ENCODE measurements at regions not wholly inside any gene's neighbourhood (a gene's known extent, or its start where the extent isn't known, plus 50 kb on each side); places are given as distances from the start of the nearest gene placed in this dataset.
"Not testable (repeated sequence)": the region's sequence is repeated elsewhere in the genome, so short reads cannot be mapped to it uniquely, and the experiment has no call there.

- DNase-seq = not testable (repeated sequence)
Measured at GRCh38 chrX:1053600-1053999, 158.8 kb downstream of the CRLF2 start.

DNA sequence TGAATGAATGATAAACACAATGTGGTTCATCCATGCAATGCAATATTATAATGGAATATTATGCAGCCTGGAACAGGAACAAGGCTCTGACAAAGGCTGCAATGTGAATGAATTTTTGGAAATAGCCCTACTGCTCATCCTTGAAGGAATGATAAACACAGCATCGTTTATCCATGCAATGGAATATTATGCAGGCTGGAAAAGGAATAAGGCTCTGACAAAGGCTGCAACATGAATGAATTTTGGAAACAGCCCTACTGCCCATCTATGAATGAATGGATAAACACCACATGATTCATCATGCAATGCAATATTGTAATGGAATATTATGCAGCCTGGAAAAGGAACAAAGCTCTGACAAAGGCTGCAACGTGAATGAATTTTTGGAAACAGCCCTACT lies 159.4 kb downstream of the CRLF2 start:
- no peak for DNase-seq

DNA sequence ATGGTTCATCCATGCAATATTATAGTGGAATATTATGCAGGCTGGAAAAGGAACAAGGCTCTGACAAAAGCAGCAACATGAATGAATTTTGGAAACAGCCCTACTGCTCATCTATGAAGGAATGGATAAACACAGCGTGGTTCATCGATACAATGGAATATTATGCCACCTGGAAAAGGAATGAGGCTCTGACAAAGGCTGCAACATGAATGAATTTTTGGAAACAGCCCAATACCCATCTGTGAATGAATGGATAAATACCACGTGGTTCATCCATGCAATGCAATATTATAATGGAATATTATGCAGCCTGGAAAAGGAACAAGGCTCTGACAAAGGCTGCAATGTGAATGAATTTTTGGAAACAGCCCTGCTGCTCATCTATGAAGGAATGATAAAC lies 160.4 kb downstream of the CRLF2 start:
- no peak for DNase-seq

- DNase-seq = no peak
Measured at GRCh38 chrX:1051421-1051820, 161.0 kb downstream of the CRLF2 start.

- DNase-seq = no peak
Measured at GRCh38 chrX:1045680-1046314, 166.7 kb downstream of the CRLF2 start.

GRCh38 chrX:1041091-1041490 lies 171.4 kb downstream of the CRLF2 start:
- DNase-seq = no peak

GRCh38 chrX:1035931-1036330 lies 176.5 kb downstream of the CRLF2 start:
- not testable (repeated sequence) for DNase-seq

- DNase-seq = no peak
Measured at GRCh38 chrX:1035206-1035605, 177.2 kb downstream of the CRLF2 start.

- no peak for DNase-seq
Measured at GRCh38 chrX:1034717-1035116, 177.7 kb downstream of the CRLF2 start.

- DNase-seq = no peak
Measured at GRCh38 chrX:1031521-1032430, 180.7 kb downstream of the CRLF2 start.

DNA sequence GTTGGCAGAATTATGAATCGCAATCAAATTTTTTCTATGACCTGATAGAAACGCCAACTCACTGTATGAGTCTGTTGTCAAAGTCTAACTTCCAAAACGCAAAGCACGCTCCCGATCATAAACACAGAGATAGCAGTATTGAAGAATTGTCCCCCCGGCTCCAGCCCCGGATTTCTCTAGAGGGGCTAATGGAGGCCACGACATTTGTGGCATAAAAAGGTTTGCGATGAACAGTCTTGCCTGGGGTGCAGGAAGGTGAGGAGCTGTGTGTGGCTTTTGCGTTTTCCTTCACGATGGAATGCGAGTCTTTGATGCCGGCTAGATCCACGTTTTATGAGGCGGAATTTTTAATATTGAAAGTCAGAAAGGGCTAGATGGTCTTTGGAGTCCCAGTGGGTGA lies 183.0 kb downstream of the CRLF2 start:
- DNase-seq = no peak

GRCh38 chrX:1027680-1028079 lies 184.8 kb downstream of the CRLF2 start:
- DNase-seq = no peak

DNA sequence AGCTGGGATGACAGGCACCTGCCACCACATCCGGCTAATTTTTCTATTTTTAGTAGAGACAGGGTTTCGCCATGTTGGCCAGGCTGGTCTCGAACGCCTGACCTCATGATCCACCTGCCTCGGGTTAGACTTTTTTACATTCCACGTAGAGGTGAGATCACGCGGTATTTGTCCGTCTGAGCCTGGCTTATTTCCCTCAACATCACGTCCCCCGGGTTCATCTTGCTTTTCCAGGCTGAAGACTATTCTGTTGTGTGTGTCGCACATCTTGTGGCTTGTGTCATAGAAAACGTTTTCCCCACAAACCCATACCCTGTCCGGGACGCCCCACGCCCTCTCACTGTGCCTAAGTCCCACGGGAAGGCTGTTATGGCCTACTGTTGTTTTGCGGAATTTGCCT lies 185.3 kb downstream of the CRLF2 start:
- DNase-seq = no peak

DNA sequence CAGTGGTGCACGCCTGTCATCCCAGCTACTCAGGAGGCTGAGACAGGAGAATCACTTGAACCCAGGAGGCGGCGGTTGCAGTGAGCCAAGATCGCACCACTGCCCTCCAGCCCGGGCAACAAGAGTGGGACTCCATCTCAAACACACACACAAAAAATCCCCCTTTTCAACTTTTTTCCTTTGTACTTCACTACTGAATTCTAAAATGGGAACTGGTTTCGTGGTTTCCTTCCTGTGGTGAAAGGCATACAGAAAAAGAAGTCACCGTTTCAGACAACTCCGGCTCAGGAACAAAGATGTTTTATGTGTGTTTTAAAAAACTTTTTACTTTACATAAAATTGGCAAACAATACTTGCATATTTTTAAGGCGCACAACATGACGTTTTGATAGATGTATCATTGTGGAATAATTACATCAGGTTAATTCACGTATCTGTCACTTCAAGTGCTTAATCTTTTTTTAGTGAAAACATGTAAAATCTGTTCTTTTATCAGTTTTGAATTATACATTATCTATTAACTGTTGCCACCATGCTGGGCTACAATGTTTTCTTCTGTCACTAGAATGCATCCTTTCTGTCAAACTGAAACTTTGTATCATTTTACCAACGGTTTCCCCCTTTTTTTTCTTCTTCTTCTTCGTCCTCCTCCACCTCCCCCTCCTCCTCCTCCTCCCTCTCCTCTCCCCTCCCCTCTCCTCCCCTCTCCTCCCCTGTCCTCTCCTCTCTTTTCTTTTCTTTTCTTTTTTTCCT lies 186.0 kb downstream of the CRLF2 start:
- DNase-seq = no peak

- no peak for DNase-seq
Measured at GRCh38 chrX:1025413-1025812, 187.0 kb downstream of the CRLF2 start.

GRCh38 chrX:1023676-1024075 lies 188.8 kb downstream of the CRLF2 start:
- DNase-seq = no peak

- DNase-seq = not testable (repeated sequence)
Measured at GRCh38 chrX:1021314-1021993, 191.0 kb downstream of the CRLF2 start.

DNA sequence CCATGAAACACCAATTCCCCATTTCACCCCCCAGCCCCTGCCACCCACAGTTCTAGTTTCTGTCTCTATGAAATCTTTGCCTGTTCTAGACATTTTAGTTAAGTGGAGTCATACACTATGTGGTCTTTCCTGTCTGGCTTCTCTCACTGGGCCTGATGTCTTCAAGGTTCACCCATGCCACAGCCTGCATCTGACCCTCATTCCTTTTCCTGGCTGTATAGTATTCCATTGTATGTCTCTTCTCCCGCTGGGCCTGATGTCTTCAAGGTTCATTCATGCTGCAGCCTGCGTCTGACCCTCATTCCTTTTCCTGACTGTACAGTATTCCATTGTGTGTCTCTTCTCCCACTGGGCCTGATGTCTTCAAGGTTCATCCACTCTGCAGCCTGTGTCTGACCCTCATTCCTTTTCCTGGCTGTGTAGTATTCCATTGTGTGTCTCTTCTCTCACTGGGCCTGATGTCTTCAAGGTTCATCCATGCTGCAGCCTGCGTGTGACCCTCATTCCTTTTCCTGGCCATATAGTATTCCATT lies 191.7 kb downstream of the CRLF2 start:
- no peak for DNase-seq

DNA sequence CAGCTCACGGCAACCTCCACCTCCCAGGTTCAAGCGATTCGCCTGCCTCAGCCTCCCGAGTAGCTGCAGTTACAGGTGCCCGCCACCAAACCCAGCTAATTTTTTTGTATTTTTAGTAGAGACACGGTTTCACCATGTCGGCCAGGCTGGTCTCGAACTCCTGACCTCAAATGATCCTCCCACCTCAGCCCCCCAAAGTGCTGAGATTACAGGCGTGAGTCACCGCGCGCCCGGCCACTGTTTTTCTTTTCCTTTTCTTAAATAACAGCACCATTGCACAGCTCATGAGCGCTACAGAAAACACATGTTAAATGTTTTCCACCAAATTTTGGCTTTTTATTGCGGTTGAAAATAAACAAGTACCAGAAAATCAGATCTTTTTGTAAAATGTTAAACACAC lies 195.5 kb downstream of the CRLF2 start:
- DNase-seq = not testable (repeated sequence)

DNA sequence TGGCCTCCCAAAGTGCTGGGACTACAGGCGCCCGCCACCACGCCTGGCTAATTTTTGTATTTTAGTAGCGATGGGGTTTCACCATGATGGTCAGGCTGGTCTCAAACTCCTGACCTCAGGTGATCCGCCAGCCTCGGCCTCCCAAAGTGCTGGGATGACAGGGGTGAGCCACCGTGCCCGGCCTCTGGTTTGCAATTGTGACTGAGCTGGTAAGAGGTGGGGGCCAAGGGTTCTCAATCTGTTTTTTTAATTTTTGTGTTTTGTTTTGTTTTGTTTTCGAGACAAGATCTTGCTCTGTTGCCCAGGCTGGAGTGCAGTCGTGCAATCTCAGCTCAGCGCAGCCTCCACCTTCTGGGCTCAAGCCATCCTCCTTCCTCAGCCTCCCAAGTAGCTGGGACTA lies 196.2 kb downstream of the CRLF2 start:
- DNase-seq = not testable (repeated sequence)

DNA sequence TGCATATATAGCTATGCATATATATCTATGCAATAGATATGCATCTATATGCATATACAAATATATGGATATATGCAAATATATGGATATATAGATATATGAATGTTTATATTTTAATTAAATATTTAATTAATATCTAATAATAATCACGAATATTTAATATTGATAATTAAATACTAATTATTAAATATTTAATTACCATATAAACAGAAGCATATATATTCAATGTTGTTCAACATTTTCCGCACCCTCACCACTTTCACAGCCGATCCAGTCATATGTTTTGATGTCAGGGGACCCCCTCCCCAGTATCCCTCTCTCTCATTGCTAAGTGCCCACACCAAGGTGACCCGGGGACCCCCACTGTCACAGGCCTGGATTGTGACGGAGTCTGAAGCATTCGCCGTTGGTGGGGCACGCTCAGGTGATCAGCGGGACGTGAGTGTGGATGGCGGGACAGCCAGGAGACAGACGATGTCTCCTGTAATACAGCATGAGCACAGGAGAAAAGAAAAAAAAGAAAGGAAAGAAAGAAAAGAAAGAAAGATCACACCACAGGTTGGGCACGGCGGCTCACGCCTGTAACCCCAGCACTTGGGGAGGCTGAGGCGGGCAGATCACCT lies 199.7 kb downstream of the CRLF2 start:
- no peak for DNase-seq

GRCh38 chrX:1011691-1012283 lies 200.7 kb downstream of the CRLF2 start:
- DNase-seq = no peak
